GM12873 (cell line): ENCODE measurements at regions not wholly inside any gene's neighbourhood (a gene's known extent, or its start where the extent isn't known, plus 50 kb on each side); places are given as distances from the start of the nearest gene placed in this dataset.

ENCODE experiments used
- TF ChIP-seq, protein P1 (sequence below): IDR thresholded peaks from 2 replicates; pipeline ENCODE4 v1.5.1; 2012; ENCODE audit warnings: low read depth, mild to moderate bottlenecking, moderate library complexity, low read length, control low read depth; ENCODE audit not compliant: insufficient read depth; ENCODE audit errors: missing control alignments

DNA sequence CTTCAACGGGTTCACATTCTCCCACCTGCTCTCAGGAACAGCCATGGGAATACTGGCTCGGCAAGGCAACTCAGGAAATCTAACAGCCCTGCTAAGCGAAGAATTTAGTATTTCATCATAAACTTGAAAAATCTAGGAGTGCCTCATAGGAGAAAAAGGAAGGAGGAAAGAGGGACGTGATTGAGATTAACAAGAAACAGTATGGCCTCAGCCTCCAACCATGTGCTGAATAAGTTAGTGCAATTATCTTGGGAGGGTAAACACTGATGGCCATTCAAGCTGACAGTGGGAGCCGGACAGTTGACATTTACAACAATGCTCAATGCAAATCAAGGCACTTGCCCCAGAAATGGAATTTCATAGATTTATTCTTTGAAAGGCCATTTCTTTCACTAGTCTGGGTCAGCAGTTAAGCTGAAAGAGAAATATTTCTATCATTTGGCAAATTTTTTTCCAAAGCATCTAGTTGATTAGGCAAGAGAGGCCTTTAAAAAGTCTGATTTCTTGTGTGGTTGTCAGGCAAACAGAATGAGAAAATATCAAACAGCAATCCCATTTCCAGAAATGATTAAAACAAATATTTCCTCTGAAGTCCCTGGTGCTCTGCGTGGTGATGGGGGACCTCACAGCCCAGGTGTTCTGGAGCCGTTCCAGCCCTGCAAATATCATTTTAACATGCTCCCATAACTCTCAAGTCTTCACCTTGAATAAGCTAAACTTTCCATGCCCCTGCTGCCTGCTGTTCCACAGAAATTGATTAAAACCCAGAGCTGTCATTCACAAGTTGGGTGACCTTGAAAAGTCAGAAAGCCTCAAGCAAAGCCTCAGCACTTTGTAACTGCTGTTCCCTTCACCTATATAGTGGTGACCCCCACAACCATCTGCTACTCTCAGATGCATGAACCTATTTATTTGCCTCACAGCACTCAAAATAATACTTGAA, 121.6 kb downstream of the PHLDA1 start:
- TF ChIP-seq, protein P1, sequence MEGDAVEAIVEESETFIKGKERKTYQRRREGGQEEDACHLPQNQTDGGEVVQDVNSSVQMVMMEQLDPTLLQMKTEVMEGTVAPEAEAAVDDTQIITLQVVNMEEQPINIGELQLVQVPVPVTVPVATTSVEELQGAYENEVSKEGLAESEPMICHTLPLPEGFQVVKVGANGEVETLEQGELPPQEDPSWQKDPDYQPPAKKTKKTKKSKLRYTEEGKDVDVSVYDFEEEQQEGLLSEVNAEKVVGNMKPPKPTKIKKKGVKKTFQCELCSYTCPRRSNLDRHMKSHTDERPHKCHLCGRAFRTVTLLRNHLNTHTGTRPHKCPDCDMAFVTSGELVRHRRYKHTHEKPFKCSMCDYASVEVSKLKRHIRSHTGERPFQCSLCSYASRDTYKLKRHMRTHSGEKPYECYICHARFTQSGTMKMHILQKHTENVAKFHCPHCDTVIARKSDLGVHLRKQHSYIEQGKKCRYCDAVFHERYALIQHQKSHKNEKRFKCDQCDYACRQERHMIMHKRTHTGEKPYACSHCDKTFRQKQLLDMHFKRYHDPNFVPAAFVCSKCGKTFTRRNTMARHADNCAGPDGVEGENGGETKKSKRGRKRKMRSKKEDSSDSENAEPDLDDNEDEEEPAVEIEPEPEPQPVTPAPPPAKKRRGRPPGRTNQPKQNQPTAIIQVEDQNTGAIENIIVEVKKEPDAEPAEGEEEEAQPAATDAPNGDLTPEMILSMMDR = no peak

DNA sequence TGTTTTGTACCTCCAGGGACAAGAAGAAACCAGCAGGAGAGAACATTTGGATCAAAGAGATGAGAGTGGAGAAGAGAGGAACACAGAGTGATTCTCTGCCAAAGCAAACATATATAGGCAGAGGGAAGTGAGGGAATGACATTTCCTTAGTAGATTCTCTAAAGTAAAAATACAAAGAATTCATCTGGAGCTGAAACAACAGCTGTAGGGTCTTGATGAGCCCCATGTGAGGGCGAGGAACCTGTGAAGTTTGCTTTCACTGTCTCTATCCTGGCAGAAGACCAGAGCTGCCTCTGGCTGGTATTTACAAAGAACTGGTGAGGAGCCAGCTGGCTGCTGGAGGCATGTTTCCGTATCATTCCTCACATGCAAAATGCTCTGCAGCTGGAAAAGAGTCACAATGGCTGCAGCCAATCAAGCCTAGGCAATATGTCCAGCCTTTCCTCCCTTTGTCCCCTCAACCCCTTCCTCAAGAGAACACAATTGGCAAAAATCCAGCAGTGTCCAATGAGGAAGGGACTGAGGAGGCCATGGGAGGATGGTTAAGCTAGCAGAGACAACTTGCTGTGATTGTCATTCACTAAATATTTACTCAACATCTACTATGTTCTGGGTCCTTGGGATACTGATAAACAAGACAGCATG, 122.5 kb downstream of the PHLDA1 start:
- TF ChIP-seq, protein P1 = no peak

DNA sequence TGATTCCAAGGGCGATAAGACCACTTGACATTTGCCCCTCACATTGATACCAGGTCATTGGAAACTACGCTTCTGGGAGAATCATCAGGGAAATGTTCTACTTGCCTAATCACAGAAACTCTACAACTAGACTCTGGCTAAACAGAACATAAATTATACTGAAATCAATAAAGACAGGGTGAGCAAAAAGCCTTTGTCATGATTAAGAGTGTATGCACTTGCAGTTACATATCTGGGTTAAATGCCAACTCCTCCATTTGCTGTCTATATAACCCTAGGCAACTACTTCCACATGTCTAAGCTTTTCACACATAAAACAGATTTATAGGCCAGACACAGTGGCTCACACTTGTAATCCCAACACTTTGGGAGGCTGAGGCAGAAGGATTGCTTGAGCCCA, 125.7 kb downstream of the PHLDA1 start:
- TF ChIP-seq, protein P1 = no peak

DNA sequence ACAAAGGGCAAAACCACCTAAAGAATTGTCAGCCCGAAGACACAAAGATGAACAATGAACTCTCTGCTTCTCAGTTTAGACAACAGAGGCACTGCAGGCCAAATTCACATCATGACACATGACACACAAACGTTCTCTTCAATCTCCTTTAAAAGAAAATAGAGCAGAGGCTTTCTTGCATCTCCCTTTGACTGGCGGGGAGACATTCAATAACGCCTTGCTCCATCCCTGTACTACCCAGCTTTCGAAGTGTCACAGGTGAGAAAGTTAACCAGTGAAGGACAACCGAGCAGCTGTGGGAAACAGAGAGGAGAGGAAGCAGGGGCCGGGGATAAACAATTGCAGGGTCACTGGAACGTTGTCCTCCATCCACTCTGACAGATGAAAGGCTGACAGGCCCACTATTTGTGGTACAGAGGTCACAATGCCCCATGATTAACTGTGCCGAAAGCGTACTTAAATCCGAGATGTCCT, 130.8 kb downstream of the PHLDA1 start:
- TF ChIP-seq, protein P1 = no peak

DNA sequence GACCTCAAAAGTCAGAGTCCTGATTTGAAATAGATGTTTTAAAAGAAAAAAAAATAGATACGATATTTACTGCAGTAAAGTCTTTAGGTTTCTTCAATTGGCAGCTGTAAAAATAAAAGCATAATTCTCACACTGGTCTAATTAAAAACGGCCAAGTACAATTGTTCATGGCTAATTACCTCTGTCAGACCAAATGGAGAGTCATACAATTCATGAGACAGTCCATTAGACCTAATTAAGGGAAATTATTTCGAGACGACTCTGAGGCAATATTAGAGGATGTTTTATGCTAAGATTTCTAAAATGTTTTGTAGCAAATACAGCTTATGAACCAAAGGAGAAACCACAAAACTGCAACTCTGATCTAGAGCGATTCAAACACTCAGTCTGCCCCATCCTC, 131.3 kb downstream of the PHLDA1 start:
- TF ChIP-seq, protein P1 = no peak

DNA sequence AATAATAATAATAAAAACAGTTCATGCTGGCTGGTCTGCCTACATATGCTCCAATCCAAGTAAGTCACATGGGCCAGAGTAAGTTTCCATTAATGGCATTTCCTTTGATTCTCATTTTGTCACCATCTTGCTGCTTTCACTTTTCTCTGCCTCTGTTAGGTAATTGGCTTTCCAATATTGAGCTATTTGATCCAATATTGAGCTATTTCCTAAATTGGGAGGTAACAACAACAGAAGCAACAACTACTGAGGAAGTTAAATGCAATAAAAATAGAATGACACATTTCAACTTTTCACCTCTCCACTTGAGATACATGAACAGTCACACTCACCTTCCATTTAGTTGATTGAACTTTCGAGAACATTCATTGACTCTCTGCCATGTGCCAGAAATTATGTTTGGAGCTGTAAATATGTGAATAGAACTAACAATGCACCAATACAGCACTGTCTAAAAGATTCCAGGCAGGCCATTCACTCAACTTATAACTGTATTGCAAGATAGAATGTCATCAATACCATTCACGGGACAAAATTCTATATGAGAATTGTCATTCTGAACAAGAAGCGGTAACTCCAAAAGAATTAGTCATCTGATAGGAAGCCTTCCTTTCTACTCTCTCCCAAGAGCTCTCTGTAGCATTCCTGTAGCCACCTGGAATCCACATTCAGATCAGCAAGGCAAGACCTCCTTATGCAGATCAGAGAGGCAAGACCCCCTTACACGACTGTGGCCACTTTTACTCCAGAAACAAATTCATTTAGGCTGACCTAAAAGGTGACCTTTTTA, 136.4 kb downstream of the PHLDA1 start:
- TF ChIP-seq, protein P1 = no peak
